ENCODE measurements at regions not wholly inside any gene's neighbourhood (a gene's known extent, or its start where the extent isn't known, plus 50 kb on each side); places are given as distances from the start of the nearest gene placed in this dataset.

DNA sequence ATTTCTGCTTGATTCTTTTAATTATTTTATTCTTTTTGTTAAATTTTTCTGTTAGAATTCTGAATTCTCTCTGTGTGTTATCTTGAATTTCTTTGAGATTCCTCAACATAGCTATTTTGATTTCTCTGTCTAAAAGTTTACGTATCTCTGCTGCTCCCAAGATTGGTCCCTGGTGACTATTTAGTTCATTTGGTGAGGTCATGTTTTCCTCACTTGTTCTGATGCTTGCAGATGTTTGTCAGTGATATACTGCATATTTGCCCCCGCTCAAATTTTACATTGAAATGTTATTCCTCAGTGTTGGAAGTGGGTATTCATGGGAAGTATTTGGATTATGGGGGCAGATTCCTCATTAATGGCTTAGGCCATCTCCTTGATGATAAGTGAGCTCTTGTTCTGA is 105.3 kb downstream of the PRDM9 start:
- Histone ChIP-seq H3K4me1 (no peaks in the 10 kb centered on the region), H3K36me3 (no peaks in the 10 kb centered on the region), H3K9me3 (no peaks in the 10 kb centered on the region), H3K4me3 (no peak overlapping the region), H3K27me3 (no peaks in the 10 kb centered on the region), H3K27ac (no peak overlapping the region)
- no peak for TF ChIP-seq POLR2A (IDR thresholded peaks at IDR 0.05)
- TF ChIP-seq, protein P1, sequence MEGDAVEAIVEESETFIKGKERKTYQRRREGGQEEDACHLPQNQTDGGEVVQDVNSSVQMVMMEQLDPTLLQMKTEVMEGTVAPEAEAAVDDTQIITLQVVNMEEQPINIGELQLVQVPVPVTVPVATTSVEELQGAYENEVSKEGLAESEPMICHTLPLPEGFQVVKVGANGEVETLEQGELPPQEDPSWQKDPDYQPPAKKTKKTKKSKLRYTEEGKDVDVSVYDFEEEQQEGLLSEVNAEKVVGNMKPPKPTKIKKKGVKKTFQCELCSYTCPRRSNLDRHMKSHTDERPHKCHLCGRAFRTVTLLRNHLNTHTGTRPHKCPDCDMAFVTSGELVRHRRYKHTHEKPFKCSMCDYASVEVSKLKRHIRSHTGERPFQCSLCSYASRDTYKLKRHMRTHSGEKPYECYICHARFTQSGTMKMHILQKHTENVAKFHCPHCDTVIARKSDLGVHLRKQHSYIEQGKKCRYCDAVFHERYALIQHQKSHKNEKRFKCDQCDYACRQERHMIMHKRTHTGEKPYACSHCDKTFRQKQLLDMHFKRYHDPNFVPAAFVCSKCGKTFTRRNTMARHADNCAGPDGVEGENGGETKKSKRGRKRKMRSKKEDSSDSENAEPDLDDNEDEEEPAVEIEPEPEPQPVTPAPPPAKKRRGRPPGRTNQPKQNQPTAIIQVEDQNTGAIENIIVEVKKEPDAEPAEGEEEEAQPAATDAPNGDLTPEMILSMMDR (IDR thresholded peaks at IDR 0.05 in 4 of 5, conservative IDR thresholded peaks at IDR 0.05 in 1 of 5): no peak
- intact Hi-C loops (cut with DNase I; ENCODE audit: low total_unique reads): no loop called here
- DNase-seq (no peak), ATAC-seq (no peak)
- in situ Hi-C loops (cut with MboI; ENCODE audit: low sequenced_read_pairs in 4 of 4): no loop called here

DNA sequence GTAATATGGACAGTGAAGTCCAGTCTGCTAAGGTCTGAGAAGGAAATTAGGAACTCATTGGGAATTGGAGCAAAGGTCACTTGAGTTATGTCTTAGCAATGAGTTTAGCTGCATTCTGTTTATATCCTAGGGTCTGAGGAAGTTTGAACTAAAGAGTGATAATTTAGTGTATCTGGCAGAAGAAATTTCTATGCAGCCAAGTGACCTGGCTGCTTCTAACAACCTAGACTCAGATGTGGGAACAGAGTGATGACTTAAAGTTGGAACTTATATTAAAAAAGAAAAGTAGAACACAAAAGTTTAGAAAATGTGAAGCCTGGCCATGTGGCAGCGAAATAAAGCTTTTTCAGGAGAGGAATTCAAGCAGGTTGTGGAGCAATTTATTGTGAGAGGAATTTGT is 106.2 kb downstream of the PRDM9 start:
- Histone ChIP-seq H3K27ac (no peak overlapping the region), H3K4me3 (no peak overlapping the region), H3K4me1 (no peaks in the 10 kb centered on the region), H3K36me3 (no peaks in the 10 kb centered on the region), H3K27me3 (no peaks in the 10 kb centered on the region), H3K9me3 (no peaks in the 10 kb centered on the region)
- ATAC-seq (no peak), DNase-seq (no peak)
- no peak for TF ChIP-seq POLR2A (IDR thresholded peaks at IDR 0.05)
- TF ChIP-seq, protein P1 (IDR thresholded peaks at IDR 0.05 in 4 of 5, conservative IDR thresholded peaks at IDR 0.05 in 1 of 5): no peak
- in situ Hi-C loops (cut with MboI; ENCODE audit: low sequenced_read_pairs in 4 of 4): no loop called here
- intact Hi-C loops (cut with DNase I; ENCODE audit: low total_unique reads): no loop called here

DNA sequence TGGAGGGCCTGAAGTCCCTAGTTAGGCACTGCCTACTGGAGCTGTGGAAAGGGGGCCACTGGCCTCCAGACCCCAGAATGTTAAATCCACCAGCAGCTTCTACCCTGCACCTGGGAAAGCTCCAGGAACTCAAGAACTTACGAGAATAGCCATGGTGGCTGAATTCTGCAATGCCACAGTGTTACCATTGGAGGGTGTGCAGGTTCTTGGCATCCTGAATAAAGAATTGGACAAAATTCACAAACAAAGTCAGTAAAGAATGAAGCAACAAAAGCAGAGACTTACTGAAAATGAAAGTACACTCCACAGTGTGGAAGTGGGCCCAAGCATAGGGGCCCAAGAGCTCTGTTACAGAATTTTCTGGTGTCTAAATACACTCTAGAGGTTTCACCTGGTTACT is 107.0 kb downstream of the PRDM9 start:
- intact Hi-C loops (cut with DNase I; ENCODE audit: low total_unique reads): no loop called here
- no peak overlapping the region for H3K4me3 ChIP-seq
- in situ Hi-C loops (cut with MboI; ENCODE audit: low sequenced_read_pairs in 4 of 4): no loop called here

DNA sequence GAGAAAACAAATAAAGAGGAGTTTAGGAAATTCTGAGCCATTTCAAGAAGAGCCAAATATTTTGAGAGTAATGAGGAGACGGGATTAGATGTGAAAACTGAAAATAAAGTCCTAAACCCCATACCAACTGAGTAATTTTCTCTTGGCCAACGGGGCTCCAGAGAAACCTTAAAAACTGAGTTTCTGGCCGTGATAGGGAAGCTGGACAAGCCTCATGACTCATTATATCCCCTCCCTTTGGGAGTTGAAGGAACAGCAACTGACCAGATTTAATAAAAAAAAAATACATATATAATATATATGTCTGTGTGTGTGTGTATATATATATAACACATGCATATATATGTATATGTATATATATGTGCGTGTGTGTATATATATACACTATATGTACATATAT is 119.6 kb downstream of the PRDM9 start:
- intact Hi-C loops (cut with DNase I; ENCODE audit: low total_unique reads): no loop called here
- in situ Hi-C loops (cut with MboI; ENCODE audit: low sequenced_read_pairs in 4 of 4): no loop called here
- H3K4me1 ChIP-seq: no peaks in the 10 kb centered on the region

More for the DNA sequence above, 107.0 kb downstream of the PRDM9 start:
- ATAC-seq: no peak
- no peak for TF ChIP-seq POLR2A (IDR thresholded peaks at IDR 0.05)
- TF ChIP-seq, protein P1 (IDR thresholded peaks at IDR 0.05 in 4 of 5, conservative IDR thresholded peaks at IDR 0.05 in 1 of 5): no peak
- H3K36me3 ChIP-seq: no peaks in the 10 kb centered on the region
- H3K27me3 ChIP-seq: no peaks in the 10 kb centered on the region
- H3K27ac ChIP-seq: no peak overlapping the region
- no peaks in the 10 kb centered on the region for H3K9me3 ChIP-seq
- H3K4me1 ChIP-seq: no peaks in the 10 kb centered on the region
- DNase-seq: no peak

DNA sequence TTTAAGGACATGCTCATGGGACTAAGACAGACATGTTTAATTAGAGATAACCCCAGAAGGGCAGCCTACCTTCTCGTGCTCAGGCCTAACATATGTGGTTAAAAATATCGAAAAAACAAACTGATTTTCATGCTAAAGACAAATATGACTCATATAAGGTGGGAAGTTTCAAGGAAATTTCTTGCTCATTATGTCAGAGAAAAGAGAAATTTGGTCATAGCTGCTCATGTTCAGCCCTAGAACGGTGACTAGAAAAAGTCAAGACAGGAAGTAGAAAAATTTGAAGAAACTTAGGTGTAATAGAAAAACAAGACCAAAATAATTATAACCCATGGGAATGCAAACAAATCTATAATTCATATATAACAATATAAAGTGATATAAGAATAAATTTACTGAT is 120.6 kb downstream of the PRDM9 start:
- DNase-seq (no peak), ATAC-seq (no peak)
- intact Hi-C loops (cut with DNase I; ENCODE audit: low total_unique reads): no loop called here
- no peaks in the 10 kb centered on the region for H3K4me1 ChIP-seq
- in situ Hi-C loops (cut with MboI; ENCODE audit: low sequenced_read_pairs in 4 of 4): no loop called here
- H3K9me3 ChIP-seq: no peaks in the 10 kb centered on the region
- no peaks in the 10 kb centered on the region for H3K36me3 ChIP-seq
- no peak overlapping the region for H3K4me3 ChIP-seq
- no peaks in the 10 kb centered on the region for H3K27me3 ChIP-seq
- no peak overlapping the region for H3K27ac ChIP-seq
- TF ChIP-seq, protein P1 (IDR thresholded peaks at IDR 0.05 in 4 of 5, conservative IDR thresholded peaks at IDR 0.05 in 1 of 5): no peak
- no peak for TF ChIP-seq POLR2A (IDR thresholded peaks at IDR 0.05)

More for the DNA sequence above, 119.6 kb downstream of the PRDM9 start:
- TF ChIP-seq, protein P1 (IDR thresholded peaks at IDR 0.05 in 4 of 5, conservative IDR thresholded peaks at IDR 0.05 in 1 of 5): no peak
- no peak for TF ChIP-seq POLR2A (IDR thresholded peaks at IDR 0.05)
- no peak overlapping the region for H3K4me3 ChIP-seq
- no peaks in the 10 kb centered on the region for H3K9me3 ChIP-seq
- ATAC-seq (no peak), DNase-seq (no peak)
- H3K27me3 ChIP-seq: no peaks in the 10 kb centered on the region
- H3K27ac ChIP-seq: no peak overlapping the region
- H3K36me3 ChIP-seq: no peaks in the 10 kb centered on the region
